ENCODE measurements at regions not wholly inside any gene's neighbourhood (a gene's known extent, or its start where the extent isn't known, plus 50 kb on each side); places are given as distances from the start of the nearest gene placed in this dataset.

DNA sequence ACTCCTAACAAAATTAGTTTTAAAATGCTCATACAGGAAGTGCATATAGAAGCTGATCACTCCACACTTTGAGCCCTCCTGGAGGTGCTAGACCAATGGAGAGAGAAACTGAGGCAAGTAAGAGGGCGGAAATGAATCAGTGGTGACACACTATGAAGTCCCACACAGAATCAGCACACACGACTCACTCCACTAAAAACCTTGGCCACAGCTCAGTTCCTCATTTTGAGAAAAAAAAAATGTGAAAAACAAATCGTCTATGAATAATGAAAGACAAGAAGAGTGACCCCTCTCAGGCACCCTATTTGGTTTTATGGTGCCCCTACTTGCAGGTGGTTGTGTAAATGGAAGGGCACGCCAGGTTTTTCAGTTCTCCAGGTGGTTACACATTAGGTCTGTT lies 675.1 kb upstream of the BRINP3 start:
- no peak for TF ChIP-seq SUZ12 (IDR thresholded peaks at IDR 0.05)
- TF ChIP-seq HDGF (IDR thresholded peaks at IDR 0.05; ENCODE audit: borderline replicate concordance) = no peak
- TF ChIP-seq FOXA1 (IDR thresholded peaks at IDR 0.05) = no peak
- no peak for TF ChIP-seq ARNT (IDR thresholded peaks at IDR 0.05)
- no peak for TF ChIP-seq FOXK2 (IDR thresholded peaks at IDR 0.05)
- TF ChIP-seq FOXM1 (IDR thresholded peaks at IDR 0.05; ENCODE audit: borderline replicate concordance) = no peak
- TF ChIP-seq BHLHE40 (IDR thresholded peaks at IDR 0.05; ENCODE audit: borderline replicate concordance) = no peak
- TF ChIP-seq ZNF384 (IDR thresholded peaks at IDR 0.05) = no peak
